ENCODE measurements at regions not wholly inside any gene's neighbourhood (a gene's known extent, or its start where the extent isn't known, plus 50 kb on each side); places are given as distances from the start of the nearest gene placed in this dataset.

DNA sequence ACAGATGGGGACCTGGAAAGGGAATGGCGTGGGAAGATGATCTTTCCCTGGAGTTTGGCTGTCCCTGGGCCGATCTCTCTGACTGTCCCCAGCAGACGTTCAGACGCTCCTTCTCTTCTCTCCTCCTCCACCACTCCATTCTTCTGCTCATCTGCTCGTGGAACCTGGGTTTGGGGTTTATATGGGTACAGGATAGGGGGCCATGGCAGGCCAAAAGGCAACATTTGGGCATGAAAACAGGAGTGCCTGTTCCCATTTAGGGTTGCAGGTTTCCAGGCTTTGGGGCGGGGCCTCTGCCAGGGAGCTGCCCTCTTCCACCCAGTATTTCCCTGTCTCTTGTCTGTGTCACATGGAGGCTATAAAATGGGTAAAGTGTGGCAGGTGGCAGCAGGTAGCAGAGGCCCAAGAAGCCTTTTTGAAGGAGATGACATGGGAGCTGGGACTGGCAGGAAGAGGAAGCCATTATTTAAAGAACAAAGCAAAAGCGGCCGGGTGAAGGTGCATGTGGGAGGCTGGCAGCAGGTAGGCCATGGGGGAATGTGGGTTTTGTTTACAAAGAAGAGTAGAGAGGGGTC is 203.7 kb downstream of the BMP7 start:
- no peaks in the 10 kb centered on the region for H3K36me3 ChIP-seq (ENCODE audit: control insufficient read depth in 1 of 2, insufficient read depth in 2 of 2, low read length in 2 of 2)
- ATAC-seq, result no peak
- H3K27me3 ChIP-seq (ENCODE audit: insufficient read depth, low read length), result peaks cover 26% of the 10 kb centered on the region; the same call in 1 of the 2 replicates
- POLR2A ChIA-PET, result no interaction called here
- no TSS peak for BruUV-seq (replicated peaks)
- H3K4me2 ChIP-seq (ENCODE audit: low read length), result no peak overlapping the region
- peaks cover 0 to 6% of the 10 kb centered on the region in 2 experiments; a peak in 1 of 4 replicates for H3K4me1 ChIP-seq (ENCODE audit: control insufficient read depth in 1 of 2, insufficient read depth in 2 of 2, low read length in 2 of 2)
- CTCF ChIA-PET, result no interaction called here
- no peaks in the 10 kb centered on the region for H4K20me1 ChIP-seq (ENCODE audit: insufficient read depth)
- TF ChIP-seq ELF1 (IDR thresholded peaks at IDR 0.05; ENCODE audit: borderline replicate concordance, low read depth) (no peak), SRF (IDR thresholded peaks at IDR 0.05; ENCODE audit: low read depth) (no peak), CEBPB (IDR thresholded peaks at IDR 0.05; ENCODE audit: low read depth) (no peak), ZNF274 (IDR thresholded peaks at IDR 0.05; ENCODE audit: low read depth, low read length) (no peak), POLR2AphosphoS5 (IDR thresholded peaks at IDR 0.05; ENCODE audit: low read depth, low read length) (no peak)
- no peak overlapping the region for H3K4me3 ChIP-seq (replicated peaks in 1 of 2; ENCODE audit: low read depth in 1 of 2, low read length in 2 of 2)
- no peaks in the 10 kb centered on the region for H3K79me2 ChIP-seq (ENCODE audit: insufficient read depth, low read length)
- H3K27ac ChIP-seq (ENCODE audit: low read depth, low read length), result no peak overlapping the region
- no peak overlapping the region for H2AFZ ChIP-seq (ENCODE audit: low read depth, low read length, poor library complexity, severe bottlenecking)
- intact Hi-C loops (cut with micrococcal nuclease), result no loop called here
- RAD21 ChIA-PET (ENCODE audit: low non-redundant PET in 1 of 2, low total read pairs in 2 of 2, uncharacterized antibody in 2 of 2, unreplicated experiment in 2 of 2), result no interaction called here
- H3K9me2 ChIP-seq (ENCODE audit: insufficient read depth), result no peaks in the 10 kb centered on the region
- DNase-seq (ENCODE audit: low read depth, low spot score), result no peak
- H3K9ac ChIP-seq (ENCODE audit: low read length), result no peak overlapping the region
- no peaks in the 10 kb centered on the region for H3K9me3 ChIP-seq (ENCODE audit: control insufficient read depth in 1 of 2, insufficient read depth in 1 of 2, low read depth in 1 of 2, low read length in 2 of 2)

DNA sequence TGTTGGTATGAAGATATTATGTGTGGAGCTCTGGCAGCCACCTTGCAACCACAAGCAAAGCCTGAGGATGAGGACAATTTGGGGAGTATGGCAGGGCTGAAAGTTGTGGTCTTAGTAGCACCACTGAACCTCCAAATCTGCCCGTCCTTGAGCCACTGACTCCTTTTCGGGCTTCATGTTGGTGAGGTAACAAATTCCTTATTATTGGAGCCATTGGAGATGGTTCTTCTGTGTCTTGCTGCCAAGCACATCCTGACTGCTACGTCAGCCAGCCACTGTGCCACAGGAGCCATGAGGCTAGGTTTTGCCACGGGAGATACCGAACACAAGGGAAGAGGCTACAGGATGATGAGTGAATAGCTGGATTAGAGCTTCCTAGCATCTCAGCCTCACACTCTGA is 201.6 kb downstream of the BMP7 start:
- POLR2A ChIA-PET, result no interaction called here
- RAD21 ChIA-PET (ENCODE audit: low non-redundant PET in 1 of 2, low total read pairs in 2 of 2, uncharacterized antibody in 2 of 2, unreplicated experiment in 2 of 2), result no interaction called here
- no peak for DNase-seq (ENCODE audit: low read depth, low spot score)
- TF ChIP-seq, protein P1, sequence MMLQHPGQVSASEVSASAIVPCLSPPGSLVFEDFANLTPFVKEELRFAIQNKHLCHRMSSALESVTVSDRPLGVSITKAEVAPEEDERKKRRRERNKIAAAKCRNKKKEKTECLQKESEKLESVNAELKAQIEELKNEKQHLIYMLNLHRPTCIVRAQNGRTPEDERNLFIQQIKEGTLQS (IDR thresholded peaks at IDR 0.05), result no peak
- TF ChIP-seq, protein P2, sequence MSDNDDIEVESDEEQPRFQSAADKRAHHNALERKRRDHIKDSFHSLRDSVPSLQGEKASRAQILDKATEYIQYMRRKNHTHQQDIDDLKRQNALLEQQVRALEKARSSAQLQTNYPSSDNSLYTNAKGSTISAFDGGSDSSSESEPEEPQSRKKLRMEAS (IDR thresholded peaks at IDR 0.05), result no peak
- TF ChIP-seq TCF7L2 (IDR thresholded peaks at IDR 0.05; ENCODE audit: borderline replicate concordance, extremely low read depth, insufficient read depth, insufficient read length) (no peak), FOSL1 (IDR thresholded peaks at IDR 0.05; ENCODE audit: low read depth) (no peak), RAD21 (IDR thresholded peaks at IDR 0.05; ENCODE audit: low read depth) (no peak), ZFX (IDR thresholded peaks at IDR 0.05) (no peak), CBX3 (IDR thresholded peaks at IDR 0.05; ENCODE audit: low read depth) (no peak), YY1 (IDR thresholded peaks at IDR 0.05; ENCODE audit: extremely low read depth, insufficient replicate concordance, low read depth, low read length) (no peak)
- TF ChIP-seq, protein P3, sequence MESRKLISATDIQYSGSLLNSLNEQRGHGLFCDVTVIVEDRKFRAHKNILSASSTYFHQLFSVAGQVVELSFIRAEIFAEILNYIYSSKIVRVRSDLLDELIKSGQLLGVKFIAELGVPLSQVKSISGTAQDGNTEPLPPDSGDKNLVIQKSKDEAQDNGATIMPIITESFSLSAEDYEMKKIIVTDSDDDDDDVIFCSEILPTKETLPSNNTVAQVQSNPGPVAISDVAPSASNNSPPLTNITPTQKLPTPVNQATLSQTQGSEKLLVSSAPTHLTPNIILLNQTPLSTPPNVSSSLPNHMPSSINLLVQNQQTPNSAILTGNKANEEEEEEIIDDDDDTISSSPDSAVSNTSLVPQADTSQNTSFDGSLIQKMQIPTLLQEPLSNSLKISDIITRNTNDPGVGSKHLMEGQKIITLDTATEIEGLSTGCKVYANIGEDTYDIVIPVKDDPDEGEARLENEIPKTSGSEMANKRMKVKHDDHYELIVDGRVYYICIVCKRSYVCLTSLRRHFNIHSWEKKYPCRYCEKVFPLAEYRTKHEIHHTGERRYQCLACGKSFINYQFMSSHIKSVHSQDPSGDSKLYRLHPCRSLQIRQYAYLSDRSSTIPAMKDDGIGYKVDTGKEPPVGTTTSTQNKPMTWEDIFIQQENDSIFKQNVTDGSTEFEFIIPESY (IDR thresholded peaks at IDR 0.05; ENCODE audit: extremely low read depth, insufficient replicate concordance, low read length), result no peak
- TF ChIP-seq, protein P4, sequence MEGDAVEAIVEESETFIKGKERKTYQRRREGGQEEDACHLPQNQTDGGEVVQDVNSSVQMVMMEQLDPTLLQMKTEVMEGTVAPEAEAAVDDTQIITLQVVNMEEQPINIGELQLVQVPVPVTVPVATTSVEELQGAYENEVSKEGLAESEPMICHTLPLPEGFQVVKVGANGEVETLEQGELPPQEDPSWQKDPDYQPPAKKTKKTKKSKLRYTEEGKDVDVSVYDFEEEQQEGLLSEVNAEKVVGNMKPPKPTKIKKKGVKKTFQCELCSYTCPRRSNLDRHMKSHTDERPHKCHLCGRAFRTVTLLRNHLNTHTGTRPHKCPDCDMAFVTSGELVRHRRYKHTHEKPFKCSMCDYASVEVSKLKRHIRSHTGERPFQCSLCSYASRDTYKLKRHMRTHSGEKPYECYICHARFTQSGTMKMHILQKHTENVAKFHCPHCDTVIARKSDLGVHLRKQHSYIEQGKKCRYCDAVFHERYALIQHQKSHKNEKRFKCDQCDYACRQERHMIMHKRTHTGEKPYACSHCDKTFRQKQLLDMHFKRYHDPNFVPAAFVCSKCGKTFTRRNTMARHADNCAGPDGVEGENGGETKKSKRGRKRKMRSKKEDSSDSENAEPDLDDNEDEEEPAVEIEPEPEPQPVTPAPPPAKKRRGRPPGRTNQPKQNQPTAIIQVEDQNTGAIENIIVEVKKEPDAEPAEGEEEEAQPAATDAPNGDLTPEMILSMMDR (IDR thresholded peaks at IDR 0.05 in 2 of 3, conservative IDR thresholded peaks at IDR 0.05 in 1 of 3; ENCODE audit: borderline replicate concordance in 1 of 3, insufficient read depth in 1 of 3, low read depth in 2 of 3, low read length in 2 of 3), result no peak

More for the DNA sequence above, 201.6 kb downstream of the BMP7 start:
- BruUV-seq (replicated peaks), result no TSS peak
- ATAC-seq, result no peak
- H3K27me3 ChIP-seq (ENCODE audit: insufficient read depth, low read length), result peaks cover 34% of the 10 kb centered on the region
- no peaks in the 10 kb centered on the region for H3K36me3 ChIP-seq (ENCODE audit: control insufficient read depth in 1 of 2, insufficient read depth in 2 of 2, low read length in 2 of 2)
- no peaks in the 10 kb centered on the region for H3K9me3 ChIP-seq (ENCODE audit: control insufficient read depth in 1 of 2, insufficient read depth in 1 of 2, low read depth in 1 of 2, low read length in 2 of 2)
- no peaks in the 10 kb centered on the region for H4K20me1 ChIP-seq (ENCODE audit: insufficient read depth)
- H3K9me2 ChIP-seq (ENCODE audit: insufficient read depth), result no peaks in the 10 kb centered on the region
- peaks cover 0 to 6% of the 10 kb centered on the region in 2 experiments; a peak in 1 of 4 replicates for H3K4me1 ChIP-seq (ENCODE audit: control insufficient read depth in 1 of 2, insufficient read depth in 2 of 2, low read length in 2 of 2)
- H3K9ac ChIP-seq (ENCODE audit: low read length), result no peak overlapping the region
- H3K4me3 ChIP-seq (replicated peaks in 1 of 2; ENCODE audit: low read depth in 1 of 2, low read length in 2 of 2), result no peak overlapping the region
- no peak overlapping the region for H3K27ac ChIP-seq (ENCODE audit: low read depth, low read length)
- intact Hi-C loops (cut with micrococcal nuclease), result no loop called here
- CTCF ChIA-PET, result no interaction called here
- H2AFZ ChIP-seq (ENCODE audit: low read depth, low read length, poor library complexity, severe bottlenecking), result no peak overlapping the region
- no peak overlapping the region for H3K4me2 ChIP-seq (ENCODE audit: low read length)
- no peaks in the 10 kb centered on the region for H3K79me2 ChIP-seq (ENCODE audit: insufficient read depth, low read length)
